ENCODE measurements at regions not wholly inside any gene's neighbourhood (a gene's known extent, or its start where the extent isn't known, plus 50 kb on each side); places are given as distances from the start of the nearest gene placed in this dataset.
"Not testable (repeated sequence)": the region's sequence is repeated elsewhere in the genome, so short reads cannot be mapped to it uniquely, and the experiment has no call there.

DNA sequence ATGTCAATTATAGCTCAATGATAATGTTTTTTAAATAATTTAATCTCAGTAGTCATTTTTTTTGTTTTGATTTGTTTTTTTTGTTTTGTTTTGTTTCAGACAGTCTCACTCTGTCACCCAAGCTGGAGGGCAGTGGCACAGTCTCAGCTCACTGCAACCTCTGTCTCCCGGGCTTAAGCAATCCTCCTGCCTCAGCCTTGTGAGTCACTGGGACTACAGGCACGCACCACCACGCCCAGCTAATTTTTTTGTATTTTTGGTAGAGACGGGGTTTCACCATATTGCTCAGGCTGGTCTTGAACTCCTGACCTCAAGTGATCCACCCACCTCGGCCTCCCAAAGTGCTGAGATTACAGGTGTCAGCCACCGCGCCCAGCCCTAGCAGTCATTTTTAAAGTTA lies 60.6 kb upstream of the RTL6 start:
- not testable (repeated sequence) for H3K27ac ChIP-seq (ENCODE audit: low read depth in 1 of 2, low read length in 1 of 2); H3K4me3 ChIP-seq (ENCODE audit: low read length in 2 of 2); H3K9me3 ChIP-seq (ENCODE audit: control insufficient read depth in 2 of 2, insufficient read depth in 1 of 2, low read length in 1 of 2); H3K27me3 ChIP-seq (ENCODE audit: control insufficient read depth in 2 of 2, insufficient read depth in 1 of 2, low read length in 1 of 2); DNase-seq (ENCODE audit: low read depth in 6 of 9, low spot score in 9 of 9); H3K36me3 ChIP-seq (ENCODE audit: control insufficient read depth in 2 of 2, insufficient read depth in 2 of 2, low read length in 1 of 2); H3K4me1 ChIP-seq (ENCODE audit: control insufficient read depth in 2 of 2, insufficient read depth in 2 of 2, low read length in 2 of 2)
- 97% methylated on average over 7 of the region's 7 CpGs for WGBS

GRCh38 chr22:44557872-44558271 lies 59.8 kb upstream of the RTL6 start:
- WGBS: 99% methylated on average over 4 of the region's 4 CpGs

DNA sequence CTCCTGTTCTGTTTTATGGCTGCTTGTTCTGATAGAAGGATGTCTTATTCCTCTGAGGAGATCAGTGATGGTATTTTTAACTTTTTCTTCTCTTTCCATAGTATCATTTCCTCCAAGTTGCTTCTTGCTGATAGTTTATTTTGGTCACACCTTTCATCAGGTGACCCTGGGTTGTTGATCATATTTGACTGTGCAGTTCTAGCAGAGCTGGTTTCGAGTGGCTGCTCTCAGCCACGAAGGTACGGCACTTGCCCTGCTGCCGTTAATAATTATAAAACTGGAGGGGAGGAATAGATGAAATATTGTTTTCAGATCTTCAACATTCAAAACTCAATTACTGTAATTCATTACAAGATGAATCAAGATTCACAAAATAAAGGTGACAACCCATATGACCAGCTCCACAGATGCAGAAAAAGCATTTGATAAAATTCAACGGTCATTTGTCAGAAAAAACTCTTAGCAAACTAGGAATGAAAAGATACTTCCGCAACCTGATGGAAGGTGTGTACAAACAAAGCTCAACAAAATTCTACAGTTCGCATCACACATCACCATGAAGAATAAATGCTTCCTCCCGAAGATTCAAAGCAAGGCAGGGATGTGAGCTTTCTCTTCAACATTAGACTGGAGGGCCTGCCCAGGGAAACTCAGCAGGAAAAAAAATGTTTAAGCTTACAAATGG lies 59.2 kb upstream of the RTL6 start:
- Histone ChIP-seq H3K4me1 (ENCODE audit: control insufficient read depth in 2 of 2, insufficient read depth in 2 of 2, low read length in 2 of 2) (no peaks in the 10 kb centered on the region), H3K27me3 (ENCODE audit: control insufficient read depth in 2 of 2, insufficient read depth in 1 of 2, low read length in 1 of 2) (no peaks in the 10 kb centered on the region), H3K4me3 (ENCODE audit: low read length in 2 of 2) (no peak overlapping the region), H3K9me3 (ENCODE audit: control insufficient read depth in 2 of 2, insufficient read depth in 1 of 2, low read length in 1 of 2) (no peaks in the 10 kb centered on the region), H3K36me3 (ENCODE audit: control insufficient read depth in 2 of 2, insufficient read depth in 2 of 2, low read length in 1 of 2) (no peaks in the 10 kb centered on the region), H3K27ac (ENCODE audit: low read depth in 1 of 2, low read length in 1 of 2) (no peak overlapping the region)
- WGBS: 94% methylated on average over 8 of the region's 8 CpGs
- no peak for DNase-seq (ENCODE audit: low read depth in 6 of 9, low spot score in 9 of 9)

More at GRCh38 chr22:44557872-44558271, 59.8 kb upstream of the RTL6 start:
- not testable (repeated sequence) for H3K9me3 ChIP-seq (ENCODE audit: control insufficient read depth in 2 of 2, insufficient read depth in 1 of 2, low read length in 1 of 2); H3K27ac ChIP-seq (ENCODE audit: low read depth in 1 of 2, low read length in 1 of 2); DNase-seq (ENCODE audit: low read depth in 6 of 9, low spot score in 9 of 9); H3K4me1 ChIP-seq (ENCODE audit: control insufficient read depth in 2 of 2, insufficient read depth in 2 of 2, low read length in 2 of 2); H3K36me3 ChIP-seq (ENCODE audit: control insufficient read depth in 2 of 2, insufficient read depth in 2 of 2, low read length in 1 of 2); H3K4me3 ChIP-seq (ENCODE audit: low read length in 2 of 2); H3K27me3 ChIP-seq (ENCODE audit: control insufficient read depth in 2 of 2, insufficient read depth in 1 of 2, low read length in 1 of 2)

DNA sequence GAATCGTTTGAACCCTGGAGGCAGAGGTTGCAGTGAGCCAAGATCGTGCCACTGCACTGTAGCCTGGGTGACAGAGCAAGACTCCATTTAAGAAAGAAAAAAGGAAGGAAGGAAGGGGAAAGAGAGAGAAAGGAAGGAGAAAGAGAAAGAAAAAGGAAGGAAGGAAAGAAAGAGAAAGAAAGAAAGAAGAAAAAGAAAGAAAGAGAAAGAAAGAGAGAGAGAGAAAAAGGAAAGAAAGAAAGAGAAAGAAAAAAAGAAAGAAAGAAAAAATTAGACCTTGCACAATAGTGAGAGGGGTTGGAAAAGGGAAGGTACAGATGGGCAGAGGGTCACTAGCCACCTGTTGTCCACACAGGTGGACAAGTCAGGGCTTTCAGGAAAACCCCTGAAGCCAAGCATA lies 57.6 kb upstream of the RTL6 start:
- Histone ChIP-seq H3K36me3 (ENCODE audit: control insufficient read depth in 2 of 2, insufficient read depth in 2 of 2, low read length in 1 of 2) (no peaks in the 10 kb centered on the region), H3K9me3 (ENCODE audit: control insufficient read depth in 2 of 2, insufficient read depth in 1 of 2, low read length in 1 of 2) (no peaks in the 10 kb centered on the region), H3K27ac (ENCODE audit: low read depth in 1 of 2, low read length in 1 of 2) (no peak overlapping the region), H3K4me3 (ENCODE audit: low read length in 2 of 2) (no peak overlapping the region), H3K27me3 (ENCODE audit: control insufficient read depth in 2 of 2, insufficient read depth in 1 of 2, low read length in 1 of 2) (no peaks in the 10 kb centered on the region), H3K4me1 (ENCODE audit: control insufficient read depth in 2 of 2, insufficient read depth in 2 of 2, low read length in 2 of 2) (peaks cover 0 to 4% of the 10 kb centered on the region in 2 donors)
- no peak for DNase-seq (ENCODE audit: low read depth in 6 of 9, low spot score in 9 of 9)
- 97% methylated on average over 2 of the region's 2 CpGs for WGBS

DNA sequence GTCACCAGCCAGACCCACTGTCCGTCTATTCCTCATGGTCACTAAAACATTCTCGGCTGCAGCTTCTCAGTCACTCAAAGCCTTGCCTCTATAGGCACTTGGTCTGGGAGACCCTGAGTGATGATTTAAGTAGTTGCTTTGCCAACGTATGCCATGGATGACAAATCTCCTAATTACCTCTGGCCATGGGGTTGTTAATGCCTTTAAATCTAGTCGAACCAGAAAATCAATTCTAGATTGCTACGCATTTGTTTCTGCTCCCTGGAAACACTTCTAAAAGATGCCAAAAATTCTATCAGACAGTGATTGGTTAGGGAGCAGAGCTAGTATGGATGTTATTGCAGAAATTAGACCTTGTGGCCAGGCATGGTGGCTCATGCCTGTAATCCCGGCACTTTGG lies 57.0 kb upstream of the RTL6 start:
- no peaks in the 10 kb centered on the region for H3K27me3 ChIP-seq (ENCODE audit: control insufficient read depth in 2 of 2, insufficient read depth in 1 of 2, low read length in 1 of 2)
- no peak overlapping the region for H3K4me3 ChIP-seq (ENCODE audit: low read length in 2 of 2)
- WGBS: 83% methylated on average over 6 of the region's 6 CpGs
- no peak overlapping the region for H3K27ac ChIP-seq (ENCODE audit: low read depth in 1 of 2, low read length in 1 of 2)
- no peak for DNase-seq (ENCODE audit: low read depth in 6 of 9, low spot score in 9 of 9)
- H3K9me3 ChIP-seq (ENCODE audit: control insufficient read depth in 2 of 2, insufficient read depth in 1 of 2, low read length in 1 of 2): no peaks in the 10 kb centered on the region
- peaks cover 0 to 4% of the 10 kb centered on the region in 2 donors for H3K4me1 ChIP-seq (ENCODE audit: control insufficient read depth in 2 of 2, insufficient read depth in 2 of 2, low read length in 2 of 2)
- H3K36me3 ChIP-seq (ENCODE audit: control insufficient read depth in 2 of 2, insufficient read depth in 2 of 2, low read length in 1 of 2): no peaks in the 10 kb centered on the region

DNA sequence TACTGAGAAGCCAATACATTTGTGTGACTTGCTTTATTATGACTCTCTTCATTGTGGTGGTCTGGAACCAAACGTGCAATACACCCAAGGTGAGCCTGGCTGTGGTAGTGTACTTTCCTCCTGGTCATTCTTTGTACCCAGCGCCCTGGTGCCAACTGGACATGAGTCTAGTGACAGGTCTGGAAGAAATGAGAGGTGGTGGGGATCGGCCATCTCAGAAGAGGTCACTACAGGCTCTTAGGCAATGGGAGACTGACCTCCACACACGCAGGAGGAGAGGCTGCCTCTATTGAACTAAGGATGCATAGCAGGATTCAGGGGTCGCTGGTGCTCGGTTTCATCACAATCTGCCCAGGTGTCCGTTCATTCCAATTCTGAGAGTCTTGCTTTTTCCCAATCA lies 56.4 kb upstream of the RTL6 start:
- 92% methylated on average over 7 of the region's 7 CpGs for WGBS
- DNase-seq (ENCODE audit: low read depth in 6 of 9, low spot score in 9 of 9): no peak

DNA sequence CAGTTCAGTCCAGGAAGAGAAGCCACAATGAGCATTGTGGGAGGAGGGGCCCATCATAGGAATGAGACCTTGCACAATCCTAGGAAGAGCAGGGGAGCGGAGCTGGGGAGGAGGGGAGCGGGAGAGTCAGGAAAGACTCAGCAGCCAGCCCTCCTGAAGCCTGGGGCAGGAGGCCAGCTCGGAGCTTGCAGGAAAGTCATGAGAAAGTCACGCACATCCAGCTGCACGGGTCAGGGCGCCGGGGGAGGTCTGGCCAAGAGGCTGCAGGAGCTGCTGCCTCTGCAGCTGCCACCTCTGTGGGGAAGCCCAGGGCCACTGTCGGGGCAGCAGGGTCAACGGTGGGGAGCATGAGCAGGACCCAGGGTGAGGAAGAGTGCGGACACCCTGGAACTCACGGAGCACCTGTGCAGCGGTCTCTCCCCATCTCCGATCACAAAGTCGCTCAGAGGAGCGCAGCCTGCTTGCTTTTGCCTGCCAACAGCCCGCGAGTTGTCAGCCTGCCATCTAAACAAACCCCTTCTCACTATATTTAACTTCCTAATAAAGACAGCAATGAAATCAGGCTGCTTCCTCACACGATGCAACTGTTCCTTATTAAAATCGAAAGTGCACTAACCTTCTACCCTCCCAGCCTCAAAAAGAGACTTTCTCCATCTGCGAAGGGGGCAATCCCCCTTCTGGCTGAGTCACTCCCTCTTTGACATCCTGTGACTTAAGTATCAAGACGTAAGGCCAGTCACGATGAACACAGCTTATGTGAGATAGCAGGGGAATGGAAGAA lies 52.9 kb upstream of the RTL6 start:
- Histone ChIP-seq H3K4me3 (ENCODE audit: low read length in 2 of 2) (no peak overlapping the region), H3K36me3 (ENCODE audit: control insufficient read depth in 2 of 2, insufficient read depth in 2 of 2, low read length in 1 of 2) (no peaks in the 10 kb centered on the region), H3K27me3 (ENCODE audit: control insufficient read depth in 2 of 2, insufficient read depth in 1 of 2, low read length in 1 of 2) (no peaks in the 10 kb centered on the region), H3K9me3 (ENCODE audit: control insufficient read depth in 2 of 2, insufficient read depth in 1 of 2, low read length in 1 of 2) (no peaks in the 10 kb centered on the region), H3K27ac (ENCODE audit: low read depth in 1 of 2, low read length in 1 of 2) (no peak overlapping the region), H3K4me1 (ENCODE audit: control insufficient read depth in 2 of 2, insufficient read depth in 2 of 2, low read length in 2 of 2) (peaks cover 0 to 13% of the 10 kb centered on the region in 2 donors)
- no peak for DNase-seq (ENCODE audit: low read depth in 6 of 9, low spot score in 9 of 9)
- 78% methylated on average over 22 of the region's 22 CpGs for WGBS

More for the DNA sequence above, 56.4 kb upstream of the RTL6 start:
- Histone ChIP-seq H3K4me3 (ENCODE audit: low read length in 2 of 2) (no peak overlapping the region), H3K27me3 (ENCODE audit: control insufficient read depth in 2 of 2, insufficient read depth in 1 of 2, low read length in 1 of 2) (no peaks in the 10 kb centered on the region), H3K27ac (ENCODE audit: low read depth in 1 of 2, low read length in 1 of 2) (no peak overlapping the region), H3K36me3 (ENCODE audit: control insufficient read depth in 2 of 2, insufficient read depth in 2 of 2, low read length in 1 of 2) (no peaks in the 10 kb centered on the region), H3K4me1 (ENCODE audit: control insufficient read depth in 2 of 2, insufficient read depth in 2 of 2, low read length in 2 of 2) (peaks cover 0 to 4% of the 10 kb centered on the region in 2 donors), H3K9me3 (ENCODE audit: control insufficient read depth in 2 of 2, insufficient read depth in 1 of 2, low read length in 1 of 2) (no peaks in the 10 kb centered on the region)

- DNase-seq (ENCODE audit: low read depth in 6 of 9, low spot score in 9 of 9): no peak
- 85% methylated on average over 6 of the region's 6 CpGs for WGBS
- H3K4me1 ChIP-seq (ENCODE audit: control insufficient read depth in 2 of 2, insufficient read depth in 2 of 2, low read length in 2 of 2): peaks cover 0 to 14% of the 10 kb centered on the region in 2 donors
- no peak overlapping the region for H3K27ac ChIP-seq (ENCODE audit: low read depth in 1 of 2, low read length in 1 of 2)
- no peaks in the 10 kb centered on the region for H3K36me3 ChIP-seq (ENCODE audit: control insufficient read depth in 2 of 2, insufficient read depth in 2 of 2, low read length in 1 of 2)
- no peaks in the 10 kb centered on the region for H3K27me3 ChIP-seq (ENCODE audit: control insufficient read depth in 2 of 2, insufficient read depth in 1 of 2, low read length in 1 of 2)
- no peaks in the 10 kb centered on the region for H3K9me3 ChIP-seq (ENCODE audit: control insufficient read depth in 2 of 2, insufficient read depth in 1 of 2, low read length in 1 of 2)
- no peak overlapping the region for H3K4me3 ChIP-seq (ENCODE audit: low read length in 2 of 2)
Measured at GRCh38 chr22:44549701-44550100, 51.7 kb upstream of the RTL6 start.

DNA sequence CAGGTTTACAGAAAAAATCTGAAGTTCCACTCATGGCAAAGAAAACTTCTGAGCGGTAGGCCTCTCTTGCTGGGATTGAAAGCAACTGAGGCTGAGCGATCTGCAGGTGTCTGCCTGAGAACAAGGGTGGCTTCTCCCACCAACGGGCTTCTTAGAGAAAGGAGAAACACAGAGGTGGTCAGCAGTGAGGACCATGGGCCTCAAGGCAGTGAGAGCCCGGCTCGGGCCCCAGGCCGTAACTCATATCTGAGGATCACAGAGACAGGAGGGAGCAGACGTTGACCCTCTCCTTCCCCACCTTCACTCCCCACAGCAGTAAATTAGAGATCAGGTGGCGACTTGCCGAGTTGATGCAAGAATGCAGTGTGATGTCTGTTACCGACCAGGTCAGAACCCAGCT lies 50.9 kb upstream of the RTL6 start:
- no peak overlapping the region for H3K27ac ChIP-seq (ENCODE audit: low read depth in 1 of 2, low read length in 1 of 2)
- H3K4me3 ChIP-seq (ENCODE audit: low read length in 2 of 2): no peak overlapping the region
- WGBS: 97% methylated on average over 10 of the region's 10 CpGs
- H3K27me3 ChIP-seq (ENCODE audit: control insufficient read depth in 2 of 2, insufficient read depth in 1 of 2, low read length in 1 of 2): no peaks in the 10 kb centered on the region
- H3K9me3 ChIP-seq (ENCODE audit: control insufficient read depth in 2 of 2, insufficient read depth in 1 of 2, low read length in 1 of 2): no peaks in the 10 kb centered on the region
- H3K4me1 ChIP-seq (ENCODE audit: control insufficient read depth in 2 of 2, insufficient read depth in 2 of 2, low read length in 2 of 2): peaks cover 0 to 20% of the 10 kb centered on the region in 2 donors
- no peaks in the 10 kb centered on the region for H3K36me3 ChIP-seq (ENCODE audit: control insufficient read depth in 2 of 2, insufficient read depth in 2 of 2, low read length in 1 of 2)
- DNase-seq (ENCODE audit: low read depth in 6 of 9, low spot score in 9 of 9): no peak

All from thymus (tissue), 11 donors.